Ectodermal cell (in vitro differentiated cells): ENCODE measurements at regions not wholly inside any gene's neighbourhood (a gene's known extent, or its start where the extent isn't known, plus 50 kb on each side); places are given as distances from the start of the nearest gene placed in this dataset.
"Not testable (repeated sequence)": the region's sequence is repeated elsewhere in the genome, so short reads cannot be mapped to it uniquely, and the experiment has no call there.

Source experiments
- H3K27ac ChIP-seq: 2 replicates; pipeline ENCODE4 v1.7.0; 2013; ENCODE audit warnings: mild to moderate bottlenecking, low read depth, low read length; ENCODE audit not compliant: insufficient read depth, poor library complexity, severe bottlenecking
- H3K27me3 ChIP-seq: 2 replicates; pipeline ENCODE4 v1.7.0; 2013; ENCODE audit warnings: mild to moderate bottlenecking, low read length; ENCODE audit not compliant: insufficient read depth, control insufficient read depth, poor library complexity, severe bottlenecking
- H3K36me3 ChIP-seq: one replicate; pipeline ENCODE4 v1.7.0; 2013; ENCODE audit warnings: low read length; ENCODE audit not compliant: control insufficient read depth, insufficient read depth
- H3K4me1 ChIP-seq: one replicate; pipeline ENCODE4 v1.7.0; 2013; ENCODE audit warnings: low read length; ENCODE audit not compliant: control insufficient read depth, insufficient read depth
- H3K4me3 ChIP-seq: 2 replicates; pipeline ENCODE4 v1.7.0; 2013; ENCODE audit warnings: low read depth, low read length, control low read depth; ENCODE audit not compliant: insufficient read depth
- H3K9me3 ChIP-seq: 2 replicates; pipeline ENCODE4 v1.7.0; 2013; ENCODE audit warnings: mild to moderate bottlenecking, low read length, moderate library complexity; ENCODE audit not compliant: control insufficient read depth
- WGBS, 2 experiments: methylation state at CpG; one replicate each; pipeline ENCODE4 v1.1.7; 2013; ENCODE audit warnings: missing lambda C conversion rate in 2 of 2; 5-methylcytosine and 5-hydroxymethylcytosine counted together

- no peaks in the 10 kb centered on the region for H3K9me3 ChIP-seq
- no peaks in the 10 kb centered on the region for H3K27me3 ChIP-seq
- no peak overlapping the region for H3K27ac ChIP-seq
- no peak overlapping the region for H3K4me3 ChIP-seq
- H3K4me1 ChIP-seq = no peaks in the 10 kb centered on the region
- no peaks in the 10 kb centered on the region for H3K36me3 ChIP-seq
These were observed 105.4 kb upstream of the SLC7A11 start for GRCh38 chr4:138347561-138347960.

DNA sequence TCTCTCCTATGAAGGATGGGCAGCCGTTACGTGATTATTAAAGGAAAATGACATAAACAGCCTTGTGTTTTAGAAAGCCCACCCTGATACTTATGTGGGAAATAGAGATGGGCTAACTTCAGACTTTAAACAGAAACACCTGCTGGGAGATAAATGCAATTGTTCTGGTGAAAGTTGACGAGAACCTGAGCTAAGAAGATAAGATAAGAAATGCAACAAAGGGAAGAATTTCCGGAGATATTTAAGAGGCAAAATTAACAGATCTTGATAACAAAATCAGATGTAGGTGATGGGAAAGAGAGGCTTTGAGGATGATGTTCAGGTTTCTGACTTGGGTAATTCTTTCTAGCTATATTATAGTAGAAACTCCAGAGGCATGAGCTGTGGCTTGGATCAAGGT lies 102.7 kb upstream of the SLC7A11 start:
- no peaks in the 10 kb centered on the region for H3K9me3 ChIP-seq
- WGBS, 2 experiments = 96% methylated on average over 4 of the region's 4 CpGs
- H3K4me1 ChIP-seq = no peaks in the 10 kb centered on the region
- no peaks in the 10 kb centered on the region for H3K27me3 ChIP-seq
- H3K27ac ChIP-seq = no peak overlapping the region
- no peaks in the 10 kb centered on the region for H3K36me3 ChIP-seq
- H3K4me3 ChIP-seq = no peak overlapping the region

GRCh38 chr4:138344054-138344453 lies 101.9 kb upstream of the SLC7A11 start:
- Histone ChIP-seq H3K27me3 (no peaks in the 10 kb centered on the region), H3K36me3 (no peaks in the 10 kb centered on the region), H3K9me3 (no peaks in the 10 kb centered on the region), H3K4me1 (no peaks in the 10 kb centered on the region), H3K27ac (no peak overlapping the region), H3K4me3 (no peak overlapping the region)
- WGBS, 2 experiments = 100% methylated on average over 1 of the region's 1 CpG

- 91 to 93% methylated on average over 3 of the region's 3 CpGs for WGBS, 2 experiments
- no peaks in the 10 kb centered on the region for H3K27me3 ChIP-seq
- no peak overlapping the region for H3K4me3 ChIP-seq
- H3K9me3 ChIP-seq = no peaks in the 10 kb centered on the region
- no peak overlapping the region for H3K27ac ChIP-seq
- no peaks in the 10 kb centered on the region for H3K4me1 ChIP-seq
- no peaks in the 10 kb centered on the region for H3K36me3 ChIP-seq
These were observed 99.7 kb upstream of the SLC7A11 start for GRCh38 chr4:138341739-138342415.

- no peaks in the 10 kb centered on the region for H3K4me1 ChIP-seq
- no peak overlapping the region for H3K27ac ChIP-seq
- H3K27me3 ChIP-seq = no peaks in the 10 kb centered on the region
- no peaks in the 10 kb centered on the region for H3K36me3 ChIP-seq
- WGBS, 2 experiments = 96 to 98% methylated on average over 2 of the region's 2 CpGs
- H3K9me3 ChIP-seq = no peaks in the 10 kb centered on the region
- H3K4me3 ChIP-seq = no peak overlapping the region
These were observed 96.7 kb upstream of the SLC7A11 start for GRCh38 chr4:138338840-138339239.

DNA sequence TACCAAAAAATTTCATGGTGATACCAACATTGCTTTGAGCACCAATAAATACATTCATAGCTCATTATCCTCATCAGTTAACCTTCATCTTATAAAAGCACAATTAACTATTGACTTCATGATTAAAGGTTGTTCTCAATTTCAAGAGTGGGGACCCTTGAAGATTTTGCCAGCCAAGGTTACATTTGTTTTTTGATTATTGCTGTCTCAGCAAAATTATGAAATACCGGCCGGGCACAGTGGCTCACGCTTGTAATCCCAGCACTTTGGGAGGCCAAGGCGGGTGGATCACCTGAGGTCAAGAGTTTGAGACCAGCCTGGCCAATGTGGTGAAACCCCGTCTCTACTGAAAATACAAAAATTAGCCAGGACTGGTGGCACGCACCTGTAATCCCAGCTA lies 96.1 kb upstream of the SLC7A11 start:
- H3K4me1 ChIP-seq, H3K27ac ChIP-seq, H3K36me3 ChIP-seq, H3K4me3 ChIP-seq, H3K27me3 ChIP-seq, H3K9me3 ChIP-seq: not testable (repeated sequence)
- 93 to 94% methylated on average over 6 of the region's 6 CpGs for WGBS, 2 experiments

GRCh38 chr4:138334346-138335016 lies 92.3 kb upstream of the SLC7A11 start:
- Histone ChIP-seq H3K4me3 (no peak overlapping the region), H3K4me1 (no peaks in the 10 kb centered on the region), H3K9me3 (no peaks in the 10 kb centered on the region), H3K36me3 (no peaks in the 10 kb centered on the region), H3K27me3 (no peaks in the 10 kb centered on the region), H3K27ac (no peak overlapping the region)
- 92 to 93% methylated on average over 8 to 9 of the region's 9 CpGs for WGBS, 2 experiments

- H3K9me3 ChIP-seq, H3K4me1 ChIP-seq, H3K36me3 ChIP-seq, H3K27ac ChIP-seq, H3K27me3 ChIP-seq, H3K4me3 ChIP-seq: not testable (repeated sequence)
- WGBS, 2 experiments = 89 to 95% methylated on average over 1 of the region's 1 CpG
These were observed 90.3 kb upstream of the SLC7A11 start for GRCh38 chr4:138332415-138332814.

GRCh38 chr4:138330531-138330930 lies 88.4 kb upstream of the SLC7A11 start:
- H3K27ac ChIP-seq = no peak overlapping the region
- H3K9me3 ChIP-seq = no peaks in the 10 kb centered on the region
- 87 to 92% methylated on average over 2 of the region's 2 CpGs for WGBS, 2 experiments
- no peaks in the 10 kb centered on the region for H3K27me3 ChIP-seq
- H3K4me3 ChIP-seq = no peak overlapping the region
- no peaks in the 10 kb centered on the region for H3K4me1 ChIP-seq
- no peaks in the 10 kb centered on the region for H3K36me3 ChIP-seq

GRCh38 chr4:138329506-138330070 lies 87.4 kb upstream of the SLC7A11 start:
- H3K4me1 ChIP-seq = no peaks in the 10 kb centered on the region
- 91% methylated on average over 6 of the region's 6 CpGs for WGBS, 2 experiments
- H3K36me3 ChIP-seq = no peaks in the 10 kb centered on the region

More at GRCh38 chr4:138329506-138330070, 87.4 kb upstream of the SLC7A11 start:
- no peaks in the 10 kb centered on the region for H3K9me3 ChIP-seq
- H3K4me3 ChIP-seq = no peak overlapping the region
- H3K27me3 ChIP-seq = no peaks in the 10 kb centered on the region
- no peak overlapping the region for H3K27ac ChIP-seq
